Endothelial cell of umbilical vein (primary cell): ENCODE measurements at regions not wholly inside any gene's neighbourhood (a gene's known extent, or its start where the extent isn't known, plus 50 kb on each side); places are given as distances from the start of the nearest gene placed in this dataset.

Experiments
- BruUV-seq: library from RNA; stranded (reverse); fragments of 400-500 nt; replicated peaks from 2 replicates; lab custom pipeline; 2021; lab: Mats Ljungman, UMichigan
- CTCF ChIA-PET: fragments of 300-600, 350-600 bp; sonication (Branson Sonifier 250); formaldehyde crosslinking; loops from one replicate; lab custom pipeline; 2021; ENCODE audit warnings: antibody characterized with exemption, inconsistent platforms; lab: Charles Lee
- POLR2A ChIA-PET: fragments of 300-600, 350-600 bp; sonication (Branson Sonifier 250); formaldehyde crosslinking; loops from one replicate; lab custom pipeline; 2021; ENCODE audit warnings: antibody characterized with exemption, inconsistent platforms; lab: Charles Lee
- DNase-seq: peaks from one replicate; pipeline ENCODE4 v3.0.0-alpha.2; 2011; ENCODE audit warnings: low read depth, low spot score
- FAIRE-seq: peaks from 2 replicates; lab custom pipeline; 2011; peaks lifted over from hg19 to GRCh38; lab: Jason Lieb, UNC
- H2AFZ ChIP-seq: 2 replicates; pipeline ENCODE4 v1.6.0; 2012; ENCODE audit warnings: low read depth, low read length, control low read depth, inconsistent platforms
- H3K27ac ChIP-seq: 2 replicates; pipeline ENCODE4 v1.5.1; 2011; ENCODE audit warnings: low read depth, mild to moderate bottlenecking, control low read depth, low read length, moderate library complexity; ENCODE audit not compliant: insufficient read depth
- H3K27me3 ChIP-seq, 2 experiments: 2 replicates each; pipeline versions ENCODE4 v1.6.0 to v1.6.1; 2011; ENCODE audit warnings: low read length in 2 of 2, mixed read lengths in 1 of 2; ENCODE audit not compliant: control insufficient read depth in 2 of 2, insufficient read depth in 2 of 2
- H3K36me3 ChIP-seq, 2 experiments: 2 replicates in 1 of 2; 3 replicates in 1 of 2; pipeline ENCODE4 v1.5.1; 2011; ENCODE audit warnings: low read length in 2 of 2, mild to moderate bottlenecking in 1 of 2, moderate library complexity in 1 of 2; ENCODE audit not compliant: control insufficient read depth in 2 of 2, insufficient read depth in 2 of 2; ENCODE audit errors: extremely low read depth in 1 of 2
- H3K4me1 ChIP-seq: 3 replicates; pipeline ENCODE4 v1.5.1; 2011; ENCODE audit warnings: mild to moderate bottlenecking, low read length; ENCODE audit not compliant: control insufficient read depth, insufficient read depth; ENCODE audit errors: extremely low read depth
- H3K4me2 ChIP-seq: 2 replicates; pipeline ENCODE4 v1.6.1; 2011; ENCODE audit warnings: low read length, control low read depth, mixed read lengths; ENCODE audit not compliant: insufficient read depth
- H3K4me3 ChIP-seq, 3 experiments: fragments of 200-600 bp in 1 of 3; sonication (generic), shearing (Covaris generic) in 1 of 3; replicated peaks in 1 of 3; 2 replicates each; pipeline ENCODE4 v1.5.1; 2011 to 2016; ENCODE audit warnings: control low read depth in 3 of 3, low read length in 3 of 3, mild to moderate bottlenecking in 2 of 3, inconsistent platforms in 1 of 3, low read depth in 1 of 3, moderate library complexity in 1 of 3; ENCODE audit not compliant: insufficient read depth in 1 of 3
- H3K79me2 ChIP-seq: 2 replicates; pipeline ENCODE4 v1.6.0; 2012; ENCODE audit warnings: low read length, inconsistent platforms; ENCODE audit not compliant: control insufficient read depth, insufficient read depth
- H3K9ac ChIP-seq: replicated peaks from 2 replicates; pipeline ENCODE3; 2011; ENCODE audit warnings: low read length, control low read depth; ENCODE audit not compliant: insufficient read depth; ENCODE audit errors: extremely low read depth
- H3K9me1 ChIP-seq: replicated peaks from 3 replicates; pipeline ENCODE4 v1.6.0; 2011; ENCODE audit warnings: mild to moderate bottlenecking, low read length; ENCODE audit not compliant: control insufficient read depth, insufficient read depth; ENCODE audit errors: extremely low read depth
- H3K9me3 ChIP-seq: replicated peaks from 2 replicates; pipeline ENCODE4 v1.5.1; 2012; ENCODE audit warnings: low read length, inconsistent platforms; ENCODE audit not compliant: control insufficient read depth, insufficient read depth
- H4K20me1 ChIP-seq: replicated peaks from 2 replicates; pipeline ENCODE3; 2011; ENCODE audit warnings: mild to moderate bottlenecking, low read length; ENCODE audit not compliant: control insufficient read depth, insufficient read depth; ENCODE audit errors: extremely low read depth
- CTCF ChIP-seq, 2 donors: IDR thresholded peaks; 1 replicate in 1 of 2; 2 replicates in 1 of 2; pipeline ENCODE4 v1.5.1; 2011; ENCODE audit warnings: low read length in 2 of 2, mild to moderate bottlenecking in 2 of 2, moderate library complexity in 2 of 2, control low read depth in 1 of 2, inconsistent platforms in 1 of 2, low read depth in 1 of 2; ENCODE audit not compliant: insufficient read depth in 1 of 2; ENCODE audit errors: extremely low read depth in 1 of 2
- EZH2 ChIP-seq: IDR thresholded peaks from 2 replicates; pipeline ENCODE4 v1.6.1; 2012; ENCODE audit warnings: borderline replicate concordance, low read depth, mild to moderate bottlenecking, moderate library complexity, low read length, inconsistent platforms; ENCODE audit not compliant: severe bottlenecking
- FOS ChIP-seq: IDR thresholded peaks from 2 replicates; pipeline ENCODE4 v1.6.1; 2011; ENCODE audit warnings: mild to moderate bottlenecking, low read length, moderate library complexity, borderline replicate concordance; ENCODE audit not compliant: insufficient read depth
- GATA2 ChIP-seq: IDR thresholded peaks from 2 replicates; pipeline ENCODE4 v1.7.0; 2011; ENCODE audit warnings: low read depth, mild to moderate bottlenecking, moderate library complexity, mixed read lengths, low read length; ENCODE audit not compliant: insufficient read length, insufficient read depth
- JUN ChIP-seq: IDR thresholded peaks from 2 replicates; pipeline ENCODE4 v1.6.1; 2011; ENCODE audit warnings: borderline replicate concordance, low read depth; ENCODE audit not compliant: insufficient read length, insufficient read depth
- MAX ChIP-seq: IDR thresholded peaks from 2 replicates; pipeline ENCODE4 v1.6.1; 2011; ENCODE audit not compliant: insufficient read depth, insufficient read length
- MYC ChIP-seq: IDR thresholded peaks from one replicate; pipeline ENCODE4 v1.6.1; 2011; ENCODE audit warnings: mild to moderate bottlenecking, low read depth, low read length
- POLR2A ChIP-seq: IDR thresholded peaks from 2 replicates; pipeline ENCODE4 v1.6.1; 2012; ENCODE audit warnings: low read depth, mild to moderate bottlenecking, control low read depth, low read length
- POLR2AphosphoS5 ChIP-seq: IDR thresholded peaks from 2 replicates; pipeline ENCODE4 v1.6.1; 2012; ENCODE audit warnings: low read depth, mild to moderate bottlenecking, control low read depth, low read length, moderate library complexity; ENCODE audit not compliant: insufficient read depth
- dilution Hi-C: fragments of 300-500 bp; cut with MboI; formaldehyde crosslinking; loops from one replicate; pipeline ENCODE4 v1.15.0; 2019; ENCODE audit warnings: low sequenced_read_pairs; ENCODE audit not compliant: extremely low pct_ligation_motif_present
- intact Hi-C: fragments of 100-400 bp; cut with micrococcal nuclease; formaldehyde crosslinking; loops from one replicate; pipeline ENCODE4 v1.10.0; 2022

- Histone ChIP-seq H3K4me3 (no peak overlapping the region), H3K4me2 (no peak overlapping the region), H3K9ac (no peak overlapping the region), H3K27ac (no peak overlapping the region), H3K36me3 (no peaks in the 10 kb centered on the region), H3K79me2 (no peaks in the 10 kb centered on the region), H3K9me3 (no peaks in the 10 kb centered on the region), H2AFZ (no peak overlapping the region), H4K20me1 (no peaks in the 10 kb centered on the region), H3K27me3 (no peaks in the 10 kb centered on the region), H3K4me1 (no peaks in the 10 kb centered on the region), H3K9me1 (no peaks in the 10 kb centered on the region)
- FAIRE-seq (no peak), DNase-seq (no peak)
- no TSS peak for BruUV-seq
- intact Hi-C loops = loop anchor here (5.0 kb wide), 1 partner anchor 1320 kb away; the partner anchor contains the start of gene BOD1
- POLR2A ChIA-PET = no interaction called here
- CTCF ChIA-PET = no interaction called here
- dilution Hi-C loops = no loop called here
- TF ChIP-seq MYC (no peak), EZH2 (no peak), CTCF (IDR thresholded peaks at IDR 0.05; ENCODE audit: extremely low read depth in 1 of 2, insufficient read depth in 1 of 2, low read depth in 1 of 2, low read length in 2 of 2) (no peak), POLR2A (no peak), JUN (no peak), MAX (no peak), POLR2AphosphoS5 (no peak), FOS (no peak), GATA2 (no peak)
Measured at GRCh38 chr5:174937201-174938123, 213.1 kb downstream of the MSX2 start.
